GM12891 (cell line): ENCODE measurements at regions not wholly inside any gene's neighbourhood (a gene's known extent, or its start where the extent isn't known, plus 50 kb on each side); places are given as distances from the start of the nearest gene placed in this dataset.

ENCODE experiments used
- POLR2A ChIP-seq: IDR thresholded peaks from 2 replicates; pipeline ENCODE4 v1.6.1; 2011; ENCODE audit warnings: low read depth, low read length, control low read depth
- POLR2AphosphoS5 ChIP-seq: IDR thresholded peaks from 2 replicates; pipeline ENCODE4 v1.6.1; 2011; ENCODE audit warnings: low read depth, low read length, control low read depth
- SPI1 ChIP-seq: IDR thresholded peaks from 2 replicates; pipeline ENCODE4 v1.6.1; 2011; ENCODE audit warnings: low read depth, low read length, control low read depth

GRCh38 chr5:124986667-124987066, 240.2 kb upstream of the ZNF608 start:
- TF ChIP-seq POLR2A (no peak), POLR2AphosphoS5 (no peak), SPI1 (no peak)
